ENCODE measurements at regions not wholly inside any gene's neighbourhood (a gene's known extent, or its start where the extent isn't known, plus 50 kb on each side); places are given as distances from the start of the nearest gene placed in this dataset.

- Histone ChIP-seq H3K27me3 (replicated peaks in 1 of 4; ENCODE audit: control extremely low read depth in 1 of 4, control insufficient read depth in 3 of 4, insufficient read depth in 4 of 4, low read length in 3 of 4) (no peaks in the 10 kb centered on the region), H3K79me2 (ENCODE audit: control insufficient read depth, insufficient read depth, low read length) (no peaks in the 10 kb centered on the region), H3K27ac (ENCODE audit: low read length in 2 of 2) (no peak overlapping the region), H3K36me3 (replicated peaks in 1 of 2; ENCODE audit: control extremely low read depth in 1 of 2, control insufficient read depth in 1 of 2, extremely low read depth in 1 of 2, insufficient read depth in 2 of 2, low read length in 1 of 2) (no peaks in the 10 kb centered on the region), H3K9ac (ENCODE audit: low read length) (no peak overlapping the region), H3K9me3 (ENCODE audit: control extremely low read depth in 1 of 3, control insufficient read depth in 2 of 3, insufficient read depth in 1 of 3, low read length in 2 of 3) (peaks cover 0 to 11% (median 0%) of the 10 kb centered on the region in 3 donors), H3K4me1 (ENCODE audit: control insufficient read depth in 2 of 2, insufficient read depth in 2 of 2, low read length in 2 of 2) (no peaks in the 10 kb centered on the region), H3K4me3 (ENCODE audit: control extremely low read depth in 1 of 5, extremely low read depth in 1 of 5, insufficient read depth in 1 of 5, low read depth in 2 of 5, low read length in 4 of 5) (no peak overlapping the region), H2AFZ (ENCODE audit: insufficient read depth, low read depth, low read length, poor library complexity, severe bottlenecking) (no peak overlapping the region), H3K4me2 (replicated peaks; ENCODE audit: low read depth, low read length, poor library complexity, severe bottlenecking) (no peak overlapping the region), H4K20me1 (ENCODE audit: control insufficient read depth, insufficient read depth, low read length, poor library complexity, severe bottlenecking) (no peaks in the 10 kb centered on the region)
- Mint-ChIP-seq H3K4me1 (no peaks in the 10 kb centered on the region), H3K9me3 (ENCODE audit: insufficient read depth) (no peaks in the 10 kb centered on the region), H3K27me3 (no peaks in the 10 kb centered on the region), H3K4me3 (no peak overlapping the region), H3K27ac (no peak overlapping the region)
- no peak for DNase-seq
- intact Hi-C loops (cut with micrococcal nuclease): no loop called here
- ChIA-PET POLR2A (no interaction called here), CTCF (no interaction called here)
- 80% methylated on average over 1 of the region's 2 CpGs for WGBS (ENCODE audit: insufficient coverage)
- no peak for TF ChIP-seq CTCF (IDR thresholded peaks at IDR 0.05)
- no peak for TF ChIP-seq EZH2 (IDR thresholded peaks at IDR 0.05; ENCODE audit: borderline replicate concordance, insufficient read depth, low read depth, low read length, poor library complexity, severe bottlenecking)
- ATAC-seq (ENCODE audit: low read depth): no peak
These were observed 449.2 kb downstream of the IRX1 start for GRCh38 chr5:4044881-4045280.

- H4K20me1 ChIP-seq (ENCODE audit: control insufficient read depth, insufficient read depth, low read length, poor library complexity, severe bottlenecking): no peaks in the 10 kb centered on the region
- TF ChIP-seq CTCF (IDR thresholded peaks at IDR 0.05): no peak
- TF ChIP-seq EZH2 (IDR thresholded peaks at IDR 0.05; ENCODE audit: borderline replicate concordance, insufficient read depth, low read depth, low read length, poor library complexity, severe bottlenecking): no peak
- ChIA-PET POLR2A (no interaction called here), CTCF (no interaction called here)
- no peaks in the 10 kb centered on the region for H3K4me1 Mint-ChIP-seq
- no peaks in the 10 kb centered on the region for H3K79me2 ChIP-seq (ENCODE audit: control insufficient read depth, insufficient read depth, low read length)
- H3K27ac Mint-ChIP-seq: no peak overlapping the region
- no peak for DNase-seq
- H3K4me1 ChIP-seq (ENCODE audit: control insufficient read depth in 2 of 2, insufficient read depth in 2 of 2, low read length in 2 of 2): no peaks in the 10 kb centered on the region
- no peaks in the 10 kb centered on the region for H3K27me3 ChIP-seq (replicated peaks in 1 of 4; ENCODE audit: control extremely low read depth in 1 of 4, control insufficient read depth in 3 of 4, insufficient read depth in 4 of 4, low read length in 3 of 4)
- H3K4me3 ChIP-seq (ENCODE audit: control extremely low read depth in 1 of 5, extremely low read depth in 1 of 5, insufficient read depth in 1 of 5, low read depth in 2 of 5, low read length in 4 of 5): no peak overlapping the region
- H3K4me3 Mint-ChIP-seq: no peak overlapping the region
- no peaks in the 10 kb centered on the region for H3K9me3 Mint-ChIP-seq (ENCODE audit: insufficient read depth)
- H2AFZ ChIP-seq (ENCODE audit: insufficient read depth, low read depth, low read length, poor library complexity, severe bottlenecking): no peak overlapping the region
- H3K9me3 ChIP-seq (ENCODE audit: control extremely low read depth in 1 of 3, control insufficient read depth in 2 of 3, insufficient read depth in 1 of 3, low read length in 2 of 3): peaks cover 0 to 11% (median 0%) of the 10 kb centered on the region in 3 donors
- no CpG with 5 or more reads among the region's 4 CpGs for WGBS (ENCODE audit: insufficient coverage)
- no peaks in the 10 kb centered on the region for H3K36me3 ChIP-seq (replicated peaks in 1 of 2; ENCODE audit: control extremely low read depth in 1 of 2, control insufficient read depth in 1 of 2, extremely low read depth in 1 of 2, insufficient read depth in 2 of 2, low read length in 1 of 2)
- no peaks in the 10 kb centered on the region for H3K27me3 Mint-ChIP-seq
- H3K9ac ChIP-seq (ENCODE audit: low read length): no peak overlapping the region
- no peak overlapping the region for H3K4me2 ChIP-seq (replicated peaks; ENCODE audit: low read depth, low read length, poor library complexity, severe bottlenecking)
- ATAC-seq (ENCODE audit: low read depth): no peak
- no peak overlapping the region for H3K27ac ChIP-seq (ENCODE audit: low read length in 2 of 2)
- intact Hi-C loops (cut with micrococcal nuclease): no loop called here
These were observed 452.8 kb downstream of the IRX1 start for GRCh38 chr5:4048398-4048797.
